AG04450 (cell line): ENCODE measurements at regions not wholly inside any gene's neighbourhood (a gene's known extent, or its start where the extent isn't known, plus 50 kb on each side); places are given as distances from the start of the nearest gene placed in this dataset.
"Not testable (repeated sequence)": the region's sequence is repeated elsewhere in the genome, so short reads cannot be mapped to it uniquely, and the experiment has no call there.

Source experiments
- CTCF ChIA-PET: fragments of 300-600, 350-600 bp; formaldehyde crosslinking; extraction: SDS; loops from one replicate; lab custom pipeline; 2022; ENCODE audit warnings: antibody characterized with exemption, inconsistent platforms; lab: Charles Lee
- POLR2A ChIA-PET: fragments of 350-600 bp; formaldehyde crosslinking; extraction: SDS; loops from one replicate; lab custom pipeline; 2021; ENCODE audit warnings: antibody characterized with exemption, inconsistent platforms; lab: Yijun Ruan, JAX
- DNase-seq: peaks from one replicate; pipeline ENCODE4 v3.0.0-alpha.2; 2011; ENCODE audit warnings: low read depth, low spot score
- H3K27ac ChIP-seq: one replicate; pipeline ENCODE4 v1.5.1; 2012; ENCODE audit warnings: low read depth, low read length, control low read depth
- H3K27me3 ChIP-seq: one replicate; pipeline ENCODE4 v1.6.0; 2012; ENCODE audit warnings: low read length; ENCODE audit not compliant: control insufficient read depth, insufficient read depth
- H3K4me3 ChIP-seq: 2 replicates; pipeline ENCODE4 v1.5.1; 2011; ENCODE audit warnings: mild to moderate bottlenecking, low read depth, low read length, control low read depth
- H3K9me3 ChIP-seq: 2 replicates; pipeline ENCODE4 v1.5.1; 2012; ENCODE audit warnings: low read length; ENCODE audit not compliant: control insufficient read depth, insufficient read depth
- TF ChIP-seq, protein P1 (sequence below): IDR thresholded peaks from 2 replicates; pipeline ENCODE4 v1.5.1; 2011; ENCODE audit warnings: low read depth, low read length, control low read depth, inconsistent platforms

DNA sequence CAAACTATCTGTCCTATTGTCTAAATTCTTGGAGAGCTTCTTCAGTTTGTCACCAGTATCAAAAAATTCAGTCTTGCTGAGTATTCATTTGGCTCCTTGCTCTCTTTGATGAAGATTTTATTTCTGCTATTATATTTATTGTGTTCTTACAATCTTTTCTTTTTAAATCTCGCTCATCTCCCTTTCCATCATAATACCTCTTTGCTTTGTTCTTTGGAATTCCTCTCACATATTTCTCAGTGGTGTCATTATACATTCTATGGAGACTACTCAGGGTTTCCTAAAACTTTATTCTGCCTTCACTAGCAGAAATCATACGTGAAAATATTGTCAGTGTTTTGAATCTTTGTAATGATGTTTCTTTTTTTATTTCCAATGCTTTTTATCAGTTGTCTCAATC lies 445.2 kb upstream of the ID4 start:
- Histone ChIP-seq H3K9me3 (no peaks in the 10 kb centered on the region), H3K4me3 (no peak overlapping the region), H3K27me3 (no peaks in the 10 kb centered on the region), H3K27ac (no peak overlapping the region)
- no peak for DNase-seq
- TF ChIP-seq, protein P1, sequence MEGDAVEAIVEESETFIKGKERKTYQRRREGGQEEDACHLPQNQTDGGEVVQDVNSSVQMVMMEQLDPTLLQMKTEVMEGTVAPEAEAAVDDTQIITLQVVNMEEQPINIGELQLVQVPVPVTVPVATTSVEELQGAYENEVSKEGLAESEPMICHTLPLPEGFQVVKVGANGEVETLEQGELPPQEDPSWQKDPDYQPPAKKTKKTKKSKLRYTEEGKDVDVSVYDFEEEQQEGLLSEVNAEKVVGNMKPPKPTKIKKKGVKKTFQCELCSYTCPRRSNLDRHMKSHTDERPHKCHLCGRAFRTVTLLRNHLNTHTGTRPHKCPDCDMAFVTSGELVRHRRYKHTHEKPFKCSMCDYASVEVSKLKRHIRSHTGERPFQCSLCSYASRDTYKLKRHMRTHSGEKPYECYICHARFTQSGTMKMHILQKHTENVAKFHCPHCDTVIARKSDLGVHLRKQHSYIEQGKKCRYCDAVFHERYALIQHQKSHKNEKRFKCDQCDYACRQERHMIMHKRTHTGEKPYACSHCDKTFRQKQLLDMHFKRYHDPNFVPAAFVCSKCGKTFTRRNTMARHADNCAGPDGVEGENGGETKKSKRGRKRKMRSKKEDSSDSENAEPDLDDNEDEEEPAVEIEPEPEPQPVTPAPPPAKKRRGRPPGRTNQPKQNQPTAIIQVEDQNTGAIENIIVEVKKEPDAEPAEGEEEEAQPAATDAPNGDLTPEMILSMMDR: no peak
- ChIA-PET POLR2A (no interaction called here), CTCF (no interaction called here)

GRCh38 chr6:19394051-19394450 lies 443.1 kb upstream of the ID4 start:
- ChIA-PET CTCF (no interaction called here), POLR2A (no interaction called here)
- TF ChIP-seq, protein P1: no peak
- no peak for DNase-seq
- Histone ChIP-seq H3K9me3 (no peaks in the 10 kb centered on the region), H3K27ac (no peak overlapping the region), H3K4me3 (no peak overlapping the region), H3K27me3 (peaks cover 3% of the 10 kb centered on the region)

- no peak overlapping the region for H3K27ac ChIP-seq
- no peak for DNase-seq
- no peaks in the 10 kb centered on the region for H3K9me3 ChIP-seq
- H3K4me3 ChIP-seq: no peak overlapping the region
- peaks cover 3% of the 10 kb centered on the region for H3K27me3 ChIP-seq
- ChIA-PET CTCF (no interaction called here), POLR2A (no interaction called here)
- TF ChIP-seq, protein P1: no peak
Observed at GRCh38 chr6:19394687-19395086, 442.5 kb upstream of the ID4 start.

- Histone ChIP-seq H3K4me3 (no peak overlapping the region), H3K9me3 (no peaks in the 10 kb centered on the region), H3K27ac (no peak overlapping the region), H3K27me3 (peaks cover 3% of the 10 kb centered on the region)
- CTCF ChIA-PET: no interaction called here
- POLR2A ChIA-PET: no interaction called here
- DNase-seq: no peak
- TF ChIP-seq, protein P1: no peak
Observed at GRCh38 chr6:19395316-19395715, 441.9 kb upstream of the ID4 start.

GRCh38 chr6:19399406-19399805 lies 437.8 kb upstream of the ID4 start:
- TF ChIP-seq, protein P1: no peak
- CTCF ChIA-PET: no interaction called here
- Histone ChIP-seq H3K27ac (no peak overlapping the region), H3K9me3 (peaks cover 4% of the 10 kb centered on the region; the same call in 1 of the 2 replicates), H3K27me3 (peaks cover 3% of the 10 kb centered on the region), H3K4me3 (no peak overlapping the region)
- POLR2A ChIA-PET: no interaction called here
- DNase-seq: no peak

GRCh38 chr6:19404884-19405283 lies 432.3 kb upstream of the ID4 start:
- DNase-seq, H3K4me3 ChIP-seq, H3K27ac ChIP-seq, H3K27me3 ChIP-seq, CTCF ChIA-PET, POLR2A ChIA-PET: not testable (repeated sequence)
- peaks cover 15% of the 10 kb centered on the region; the same call in 1 of the 2 replicates for H3K9me3 ChIP-seq
